H9 (cell line): ENCODE measurements at regions not wholly inside any gene's neighbourhood (a gene's known extent, or its start where the extent isn't known, plus 50 kb on each side); places are given as distances from the start of the nearest gene placed in this dataset.

ENCODE experiments used
- DNase-seq: peaks from one replicate; pipeline ENCODE4 v3.0.0-alpha.2; 2017
- H2AFZ ChIP-seq: one replicate; pipeline ENCODE4 v1.6.1; 2013; ENCODE audit warnings: mild to moderate bottlenecking, low read length, control low read depth, moderate library complexity
- H2AK5ac ChIP-seq: 2 replicates; pipeline ENCODE4 v1.6.1; 2013; ENCODE audit warnings: low read length, control low read depth, mixed read lengths; ENCODE audit not compliant: insufficient read length
- H2BK120ac ChIP-seq: one replicate; pipeline ENCODE4 v1.6.1; 2013; ENCODE audit warnings: low read depth, mild to moderate bottlenecking, low read length, control low read depth, inconsistent platforms; ENCODE audit not compliant: poor library complexity, severe bottlenecking
- H2BK12ac ChIP-seq: 2 replicates; pipeline ENCODE4 v1.6.1; 2013; ENCODE audit warnings: low read length, control low read depth, mixed read lengths, low read depth; ENCODE audit not compliant: insufficient read length
- H2BK15ac ChIP-seq: 2 replicates; pipeline ENCODE4 v1.6.1; 2013; ENCODE audit warnings: low read depth, low read length, control low read depth
- H2BK20ac ChIP-seq: one replicate; pipeline ENCODE4 v1.6.1; 2013; ENCODE audit warnings: low read depth, mild to moderate bottlenecking, low read length, control low read depth, inconsistent platforms; ENCODE audit not compliant: poor library complexity, severe bottlenecking
- H2BK5ac ChIP-seq: 2 replicates; pipeline ENCODE4 v1.6.1; 2013; ENCODE audit warnings: low read length, control low read depth, mixed read lengths; ENCODE audit not compliant: insufficient read length
- H3K14ac ChIP-seq: 2 replicates; pipeline ENCODE4 v1.6.1; 2013; ENCODE audit warnings: low read length, control low read depth; ENCODE audit not compliant: insufficient read depth
- H3K18ac ChIP-seq: 2 replicates; pipeline ENCODE4 v1.6.1; 2013; ENCODE audit warnings: low read depth, mild to moderate bottlenecking, mixed read lengths, low read length, control low read depth; ENCODE audit not compliant: insufficient read length
- H3K23ac ChIP-seq: 2 replicates; pipeline ENCODE4 v1.6.1; 2013; ENCODE audit warnings: low read length, control low read depth, mixed read lengths, low read depth; ENCODE audit not compliant: insufficient read length
- H3K23me2 ChIP-seq: 2 replicates; pipeline ENCODE4 v1.6.1; 2013; ENCODE audit warnings: low read depth, mild to moderate bottlenecking, mixed read lengths, low read length, control low read depth; ENCODE audit not compliant: insufficient read length, poor library complexity, severe bottlenecking
- H3K27ac ChIP-seq: 2 replicates; pipeline ENCODE4 v1.5.1; 2013; ENCODE audit warnings: low read length, control low read depth, mixed read lengths, low read depth; ENCODE audit not compliant: insufficient read length
- H3K27me3 ChIP-seq: 2 replicates; pipeline ENCODE4 v1.6.1; 2013; ENCODE audit warnings: low read length, control low read depth, inconsistent platforms; ENCODE audit not compliant: insufficient read depth
- H3K4ac ChIP-seq: 2 replicates; pipeline ENCODE4 v1.6.1; 2013; ENCODE audit warnings: low read depth, mild to moderate bottlenecking, control low read depth, inconsistent platforms, low read length, moderate library complexity
- H3K4me1 ChIP-seq: 2 replicates; pipeline ENCODE4 v1.6.1; 2013; ENCODE audit warnings: low read length, control low read depth, inconsistent platforms; ENCODE audit not compliant: insufficient read depth
- H3K4me2 ChIP-seq: 2 replicates; pipeline ENCODE4 v1.6.1; 2013; ENCODE audit warnings: low read length, control low read depth, mixed read lengths; ENCODE audit not compliant: insufficient read length, insufficient read depth
- H3K56ac ChIP-seq: 2 replicates; pipeline ENCODE4 v1.6.1; 2013; ENCODE audit warnings: low read depth, mild to moderate bottlenecking, mixed read lengths, low read length, control low read depth; ENCODE audit not compliant: insufficient read length
- H3K79me1 ChIP-seq: 2 replicates; pipeline ENCODE4 v1.6.1; 2013; ENCODE audit warnings: low read depth, mild to moderate bottlenecking, moderate library complexity, low read length, control low read depth, inconsistent platforms; ENCODE audit not compliant: insufficient read depth, poor library complexity, severe bottlenecking
- H3K79me2 ChIP-seq: 2 replicates; pipeline ENCODE4 v1.6.1; 2013; ENCODE audit warnings: low read length, control low read depth, inconsistent platforms; ENCODE audit not compliant: insufficient read depth
- H3K9ac ChIP-seq: 2 replicates; pipeline ENCODE4 v1.6.1; 2013; ENCODE audit warnings: low read length, control low read depth, mixed read lengths; ENCODE audit not compliant: insufficient read length; ENCODE audit errors: extremely low read depth
- H3K9me3 ChIP-seq: one replicate; pipeline ENCODE4 v1.6.1; 2013; ENCODE audit warnings: low read depth, low read length, inconsistent platforms; ENCODE audit not compliant: control insufficient read depth
- H3T11ph ChIP-seq: one replicate; pipeline ENCODE4 v1.6.1; 2013; ENCODE audit warnings: mild to moderate bottlenecking, low read length, control low read depth, inconsistent platforms
- H4K20me1 ChIP-seq: one replicate; pipeline ENCODE4 v1.6.1; 2013; ENCODE audit not compliant: control insufficient read depth, insufficient read length, insufficient read depth
- H4K5ac ChIP-seq: 2 replicates; pipeline ENCODE4 v1.6.1; 2013; ENCODE audit warnings: low read depth, mild to moderate bottlenecking, mixed read lengths, low read length, control low read depth; ENCODE audit not compliant: insufficient read length
- H4K8ac ChIP-seq: replicated peaks from 2 replicates; pipeline ENCODE4 v1.6.1; 2013; ENCODE audit warnings: low read length, control low read depth, mixed read lengths, low read depth; ENCODE audit not compliant: insufficient read length
- H4K91ac ChIP-seq: 2 replicates; pipeline ENCODE4 v1.6.1; 2013; ENCODE audit warnings: low read depth, mild to moderate bottlenecking, moderate library complexity, mixed read lengths, low read length, control low read depth; ENCODE audit not compliant: insufficient read length
- H3K27ac Mint-ChIP-seq, 3 experiments: 2 replicates in 2 of 3; 3 replicates in 1 of 3; pipeline ENCODE4 v1.8.0; 2020 to 2021; ENCODE audit warnings: mixed read lengths in 3 of 3, mild to moderate bottlenecking in 1 of 3, moderate library complexity in 1 of 3
- H3K27me3 Mint-ChIP-seq: 2 replicates; pipeline ENCODE4 v1.8.0; 2021; ENCODE audit warnings: low read depth, mild to moderate bottlenecking, moderate library complexity, mixed read lengths
- H3K36me3 Mint-ChIP-seq, 3 experiments: 2 replicates in 2 of 3; 3 replicates in 1 of 3; pipeline ENCODE4 v1.8.0; 2020 to 2021; ENCODE audit warnings: low read depth in 3 of 3, mixed read lengths in 3 of 3; ENCODE audit not compliant: insufficient read depth in 1 of 3
- H3K4me1 Mint-ChIP-seq, 2 experiments: 2 replicates each; pipeline ENCODE4 v1.8.0; 2020; ENCODE audit warnings: mixed read lengths in 2 of 2
- H3K4me3 Mint-ChIP-seq, 2 experiments: 2 replicates in 1 of 2; 3 replicates in 1 of 2; pipeline ENCODE4 v1.8.0; 2020 to 2021; ENCODE audit warnings: mild to moderate bottlenecking in 2 of 2, mixed read lengths in 2 of 2, moderate library complexity in 1 of 2
- H3K9me3 Mint-ChIP-seq, 2 experiments: 2 replicates in 1 of 2; 3 replicates in 1 of 2; pipeline ENCODE4 v1.8.0; 2020; ENCODE audit warnings: mild to moderate bottlenecking in 2 of 2, mixed read lengths in 2 of 2, moderate library complexity in 1 of 2
- TF ChIP-seq, protein P1 (sequence below): fragments of 200-600 bp; sonication (generic); conservative IDR thresholded peaks from 3 replicates; pipeline ENCODE4 v1.8.0; 2021; ENCODE audit warnings: antibody characterized with exemption, mild to moderate bottlenecking

DNA sequence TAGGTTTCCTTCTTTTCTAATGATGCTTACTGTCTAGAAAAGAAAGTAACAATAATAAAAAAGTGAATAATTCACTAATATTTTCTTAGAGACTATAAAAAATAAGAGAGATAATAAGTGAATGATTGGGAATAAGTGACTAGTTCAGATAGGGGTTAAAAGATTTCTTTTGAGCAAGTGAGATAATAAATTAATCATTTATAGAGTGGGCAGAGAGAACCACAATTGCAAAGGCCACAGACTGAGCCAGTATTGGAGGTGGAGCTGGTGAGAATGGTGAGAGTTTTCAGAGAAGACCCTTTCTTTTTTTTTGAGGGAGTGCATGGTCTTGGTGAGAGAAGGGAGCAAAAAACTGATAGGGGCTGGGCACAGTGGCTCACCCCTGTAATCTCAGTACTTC lies 159.1 kb upstream of the SALL1 start:
- Mint-ChIP-seq H3K4me1 (peaks cover 21 to 30% of the 10 kb centered on the region in 2 experiments), H3K4me3 (no peak overlapping the region), H3K27ac (no peak overlapping the region; a peak in 1 of 7 replicates), H3K36me3 (peaks cover 2 to 3% (median 3%) of the 10 kb centered on the region in 3 experiments; a peak in 2 of 7 replicates), H3K27me3 (peaks cover 2% of the 10 kb centered on the region; the same call in 1 of the 2 replicates), H3K9me3 (peaks cover 0 to 4% of the 10 kb centered on the region in 2 experiments; a peak in 1 of 5 replicates)
- TF ChIP-seq, protein P1, sequence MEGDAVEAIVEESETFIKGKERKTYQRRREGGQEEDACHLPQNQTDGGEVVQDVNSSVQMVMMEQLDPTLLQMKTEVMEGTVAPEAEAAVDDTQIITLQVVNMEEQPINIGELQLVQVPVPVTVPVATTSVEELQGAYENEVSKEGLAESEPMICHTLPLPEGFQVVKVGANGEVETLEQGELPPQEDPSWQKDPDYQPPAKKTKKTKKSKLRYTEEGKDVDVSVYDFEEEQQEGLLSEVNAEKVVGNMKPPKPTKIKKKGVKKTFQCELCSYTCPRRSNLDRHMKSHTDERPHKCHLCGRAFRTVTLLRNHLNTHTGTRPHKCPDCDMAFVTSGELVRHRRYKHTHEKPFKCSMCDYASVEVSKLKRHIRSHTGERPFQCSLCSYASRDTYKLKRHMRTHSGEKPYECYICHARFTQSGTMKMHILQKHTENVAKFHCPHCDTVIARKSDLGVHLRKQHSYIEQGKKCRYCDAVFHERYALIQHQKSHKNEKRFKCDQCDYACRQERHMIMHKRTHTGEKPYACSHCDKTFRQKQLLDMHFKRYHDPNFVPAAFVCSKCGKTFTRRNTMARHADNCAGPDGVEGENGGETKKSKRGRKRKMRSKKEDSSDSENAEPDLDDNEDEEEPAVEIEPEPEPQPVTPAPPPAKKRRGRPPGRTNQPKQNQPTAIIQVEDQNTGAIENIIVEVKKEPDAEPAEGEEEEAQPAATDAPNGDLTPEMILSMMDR = no peak
- Histone ChIP-seq H3K79me2 (no peaks in the 10 kb centered on the region), H3K14ac (no peak overlapping the region), H2BK20ac (no peak overlapping the region), H3K18ac (no peak overlapping the region), H4K8ac (no peak overlapping the region), H3K79me1 (no peaks in the 10 kb centered on the region), H3T11ph (no peak overlapping the region), H3K56ac (no peak overlapping the region), H2BK120ac (no peak overlapping the region), H3K27ac (no peak overlapping the region), H3K9ac (no peak overlapping the region), H4K91ac (no peak overlapping the region), H4K5ac (no peak overlapping the region), H2BK15ac (no peak overlapping the region), H3K4me2 (no peak overlapping the region), H3K27me3 (no peaks in the 10 kb centered on the region), H2BK5ac (no peak overlapping the region), H3K23ac (no peak overlapping the region), H2AFZ (no peak overlapping the region), H2AK5ac (no peak overlapping the region), H3K4ac (no peak overlapping the region), H4K20me1 (no peaks in the 10 kb centered on the region), H3K23me2 (no peaks in the 10 kb centered on the region), H3K4me1 (no peaks in the 10 kb centered on the region), H2BK12ac (no peak overlapping the region), H3K9me3 (no peaks in the 10 kb centered on the region)
- no peak for DNase-seq
